Naive thymus-derived CD4-positive, alpha-beta T cell (primary cell): ENCODE measurements at regions not wholly inside any gene's neighbourhood (a gene's known extent, or its start where the extent isn't known, plus 50 kb on each side); places are given as distances from the start of the nearest gene placed in this dataset.
"Not testable (repeated sequence)": the region's sequence is repeated elsewhere in the genome, so short reads cannot be mapped to it uniquely, and the experiment has no call there.

Source experiments
- ATAC-seq: fragments of 150-1000 bp; cut with Tn5 transposase; 2 replicates; pipeline ENCODE4 v1.10.0; 2021; ENCODE audit warnings: mild to moderate bottlenecking, moderate library complexity
- CTCF ChIA-PET: fragments of 350-600 bp; sonication (Branson Sonifier 250); formaldehyde crosslinking; loops from one replicate; lab custom pipeline; 2021; ENCODE audit warnings: antibody characterized with exemption; lab: Charles Lee
- POLR2A ChIA-PET: fragments of 350-600 bp; sonication (Branson Sonifier 250); formaldehyde crosslinking; loops from one replicate; lab custom pipeline; 2021; ENCODE audit warnings: antibody characterized with exemption, inconsistent platforms; lab: Charles Lee
- DNase-seq, 9 donors: peaks; one replicate each; pipeline versions ENCODE4 v3.0.0 to v3.0.0-alpha.2; 2020 to 2022; ENCODE audit warnings: mixed read lengths in 1 of 9
- H3K27ac ChIP-seq: one replicate; pipeline ENCODE4 v1.7.0; 2013; ENCODE audit warnings: mild to moderate bottlenecking, low read depth, low read length, moderate library complexity
- H3K27me3 ChIP-seq, 2 donors: one replicate each; pipeline ENCODE4 v1.7.0; 2013; ENCODE audit warnings: low read length in 2 of 2, mild to moderate bottlenecking in 2 of 2, moderate library complexity in 2 of 2; ENCODE audit not compliant: control insufficient read depth in 2 of 2, insufficient read depth in 2 of 2
- H3K36me3 ChIP-seq, 3 experiments: 1 replicate in 2 of 3; 2 replicates in 1 of 3; pipeline ENCODE4 v1.7.0; 2013; ENCODE audit warnings: low read length in 3 of 3, mild to moderate bottlenecking in 3 of 3, moderate library complexity in 1 of 3; ENCODE audit not compliant: insufficient read depth in 3 of 3, control insufficient read depth in 2 of 3
- H3K4me1 ChIP-seq, 2 donors: one replicate each; pipeline ENCODE4 v1.7.0; 2013; ENCODE audit warnings: low read length in 2 of 2, mild to moderate bottlenecking in 2 of 2, moderate library complexity in 1 of 2; ENCODE audit not compliant: control insufficient read depth in 2 of 2, insufficient read depth in 2 of 2
- H3K4me3 ChIP-seq: 2 replicates; pipeline ENCODE4 v1.7.0; 2013; ENCODE audit warnings: mild to moderate bottlenecking, low read length
- H3K9me3 ChIP-seq, 3 experiments: 1 replicate in 2 of 3; 2 replicates in 1 of 3; pipeline ENCODE4 v1.7.0; 2013; ENCODE audit warnings: low read length in 3 of 3; ENCODE audit not compliant: control insufficient read depth in 2 of 3
- H3K27ac Mint-ChIP-seq, 9 donors: one replicate each; pipeline ENCODE4 v1.8.0; 2020 to 2022; ENCODE audit warnings: mixed read lengths in 9 of 9, mild to moderate bottlenecking in 8 of 9, moderate library complexity in 5 of 9, inconsistent platforms in 2 of 9
- H3K27me3 Mint-ChIP-seq, 5 donors: one replicate each; pipeline ENCODE4 v1.8.0; 2021 to 2022; ENCODE audit warnings: mixed read lengths in 5 of 5, mild to moderate bottlenecking in 1 of 5
- H3K36me3 Mint-ChIP-seq, 5 donors: one replicate each; pipeline ENCODE4 v1.8.0; 2020 to 2022; ENCODE audit warnings: mixed read lengths in 5 of 5, mild to moderate bottlenecking in 3 of 5, inconsistent platforms in 1 of 5
- H3K4me1 Mint-ChIP-seq, 7 donors: one replicate each; pipeline ENCODE4 v1.8.0; 2020 to 2022; ENCODE audit warnings: mixed read lengths in 7 of 7, mild to moderate bottlenecking in 3 of 7, inconsistent platforms in 1 of 7
- H3K4me3 Mint-ChIP-seq, 10 donors: one replicate each; pipeline ENCODE4 v1.8.0; 2020 to 2022; ENCODE audit warnings: mild to moderate bottlenecking in 10 of 10, mixed read lengths in 10 of 10, moderate library complexity in 6 of 10, inconsistent platforms in 2 of 10
- H3K9me3 Mint-ChIP-seq, 11 donors: one replicate each; pipeline ENCODE4 v1.8.0; 2020 to 2022; ENCODE audit warnings: mixed read lengths in 11 of 11, mild to moderate bottlenecking in 4 of 11, inconsistent platforms in 1 of 11, moderate library complexity in 1 of 11
- intact Hi-C, 2 donors: fragments of 100-400 bp; cut with micrococcal nuclease; formaldehyde crosslinking; loops; one replicate each; pipeline ENCODE4 v1.15.1; 2023

GRCh38 chr18:59790346-59790936, 93.2 kb upstream of the CCBE1 start:
- not testable (repeated sequence) for ATAC-seq, H3K27ac ChIP-seq

GRCh38 chr18:59788791-59789106, 91.5 kb upstream of the CCBE1 start:
- peaks cover 0 to 3% (median 0%) of the 10 kb centered on the region in 11 donors for H3K9me3 Mint-ChIP-seq
- H3K27ac Mint-ChIP-seq, result no peak overlapping the region
- H3K27ac ChIP-seq, result no peak overlapping the region
- no peaks in the 10 kb centered on the region for H3K27me3 ChIP-seq
- ChIA-PET POLR2A (no interaction called here), CTCF (interaction anchor here (0.5 kb wide), 1 partner anchor 9 kb away, joined by 4 read pairs; no protein-coding TSS in a partner anchor)
- no peaks in the 10 kb centered on the region for H3K4me1 ChIP-seq
- H3K4me3 ChIP-seq, result no peak overlapping the region
- DNase-seq (no peak), ATAC-seq (no peak)
- peaks cover 0 to 8% (median 5%) of the 10 kb centered on the region in 5 donors for H3K27me3 Mint-ChIP-seq
- no peaks in the 10 kb centered on the region for H3K9me3 ChIP-seq
- H3K4me1 Mint-ChIP-seq, result no peaks in the 10 kb centered on the region
- no peaks in the 10 kb centered on the region for H3K36me3 Mint-ChIP-seq
- intact Hi-C loops, result no loop called here
- H3K36me3 ChIP-seq, result no peaks in the 10 kb centered on the region
- H3K4me3 Mint-ChIP-seq, result no peak overlapping the region

More at GRCh38 chr18:59790346-59790936, 93.2 kb upstream of the CCBE1 start:
- intact Hi-C loops, H3K9me3 Mint-ChIP-seq, H3K4me3 ChIP-seq, H3K36me3 ChIP-seq, H3K4me1 Mint-ChIP-seq, POLR2A ChIA-PET, H3K27me3 ChIP-seq, H3K9me3 ChIP-seq, CTCF ChIA-PET, DNase-seq, H3K4me1 ChIP-seq, H3K27ac Mint-ChIP-seq, H3K36me3 Mint-ChIP-seq, H3K4me3 Mint-ChIP-seq, H3K27me3 Mint-ChIP-seq: not testable (repeated sequence)

- CTCF ChIA-PET, result interaction anchor here (0.5 kb wide), 1 partner anchor 9 kb away, joined by 4 read pairs; no protein-coding TSS in a partner anchor
Measured at GRCh38 chr18:59787998-59788790, 91.0 kb upstream of the CCBE1 start.

GRCh38 chr18:59784694-59785093, 87.5 kb upstream of the CCBE1 start:
- H3K27ac Mint-ChIP-seq, result no peak overlapping the region
- Histone ChIP-seq H3K4me1 (no peaks in the 10 kb centered on the region), H3K4me3 (no peak overlapping the region), H3K36me3 (no peaks in the 10 kb centered on the region), H3K27ac (no peak overlapping the region), H3K9me3 (no peaks in the 10 kb centered on the region), H3K27me3 (no peaks in the 10 kb centered on the region)
- H3K36me3 Mint-ChIP-seq, result no peaks in the 10 kb centered on the region
- peaks cover 0 to 11% (median 9%) of the 10 kb centered on the region in 5 donors for H3K27me3 Mint-ChIP-seq
- CTCF ChIA-PET, result no interaction called here
- intact Hi-C loops, result loop anchor here in 1 of 2 donors (5.0 kb wide), 2 partner anchors 38 to 763 kb away; no protein-coding TSS in a partner anchor
- POLR2A ChIA-PET, result no interaction called here
- H3K9me3 Mint-ChIP-seq, result no peaks in the 10 kb centered on the region
- no peaks in the 10 kb centered on the region for H3K4me1 Mint-ChIP-seq
- no peak overlapping the region for H3K4me3 Mint-ChIP-seq
- ATAC-seq (no peak), DNase-seq (no peak)

More at GRCh38 chr18:59787998-59788790, 91.0 kb upstream of the CCBE1 start:
- POLR2A ChIA-PET, result no interaction called here
- Mint-ChIP-seq H3K4me3 (no peak overlapping the region), H3K27ac (no peak overlapping the region), H3K4me1 (no peaks in the 10 kb centered on the region), H3K36me3 (no peaks in the 10 kb centered on the region), H3K9me3 (no peaks in the 10 kb centered on the region), H3K27me3 (peaks cover 0 to 13% (median 7%) of the 10 kb centered on the region in 5 donors)
- intact Hi-C loops, result no loop called here
- Histone ChIP-seq H3K4me3 (no peak overlapping the region), H3K27me3 (no peaks in the 10 kb centered on the region), H3K27ac (no peak overlapping the region), H3K36me3 (no peaks in the 10 kb centered on the region), H3K9me3 (no peaks in the 10 kb centered on the region), H3K4me1 (no peaks in the 10 kb centered on the region)
- ATAC-seq (no peak), DNase-seq (no peak)

GRCh38 chr18:59783138-59783537, 85.9 kb upstream of the CCBE1 start:
- DNase-seq (no peak), ATAC-seq (no peak)
- POLR2A ChIA-PET, result no interaction called here
- H3K9me3 Mint-ChIP-seq, result no peaks in the 10 kb centered on the region
- H3K27ac ChIP-seq, result no peak overlapping the region
- no peaks in the 10 kb centered on the region for H3K4me1 Mint-ChIP-seq
- no peak overlapping the region for H3K27ac Mint-ChIP-seq
- no peaks in the 10 kb centered on the region for H3K27me3 ChIP-seq
- H3K4me3 ChIP-seq, result no peak overlapping the region
- H3K27me3 Mint-ChIP-seq, result peaks cover 0 to 10% (median 9%) of the 10 kb centered on the region in 5 donors
- H3K4me3 Mint-ChIP-seq, result no peak overlapping the region
- intact Hi-C loops, result loop anchor here in 1 of 2 donors (5.0 kb wide), 2 partner anchors 39 to 764 kb away; no protein-coding TSS in a partner anchor
- CTCF ChIA-PET, result no interaction called here
- no peaks in the 10 kb centered on the region for H3K36me3 Mint-ChIP-seq
- H3K9me3 ChIP-seq, result no peaks in the 10 kb centered on the region
- no peaks in the 10 kb centered on the region for H3K4me1 ChIP-seq
- H3K36me3 ChIP-seq, result no peaks in the 10 kb centered on the region

GRCh38 chr18:59779979-59780378, 82.8 kb upstream of the CCBE1 start:
- Mint-ChIP-seq H3K27ac (no peak overlapping the region), H3K4me1 (no peaks in the 10 kb centered on the region), H3K9me3 (peaks cover 0 to 12% (median 6%) of the 10 kb centered on the region in 11 donors), H3K27me3 (peaks cover 3 to 17% (median 9%) of the 10 kb centered on the region in 5 donors), H3K4me3 (no peak overlapping the region), H3K36me3 (no peaks in the 10 kb centered on the region)
- ATAC-seq (no peak), DNase-seq (no peak)
- intact Hi-C loops, result loop anchor here in 1 of 2 donors (5.0 kb wide), 2 partner anchors 42 to 767 kb away; no protein-coding TSS in a partner anchor
- no peak overlapping the region for H3K27ac ChIP-seq
- ChIA-PET CTCF (interaction anchor here (0.8 kb wide), 1 partner anchor 8 kb away, joined by 4 read pairs; no protein-coding TSS in a partner anchor), POLR2A (no interaction called here)
- no peaks in the 10 kb centered on the region for H3K9me3 ChIP-seq
- H3K4me3 ChIP-seq, result no peak overlapping the region
- H3K4me1 ChIP-seq, result no peaks in the 10 kb centered on the region
- no peaks in the 10 kb centered on the region for H3K36me3 ChIP-seq
- H3K27me3 ChIP-seq, result no peaks in the 10 kb centered on the region
